CD14-positive monocyte (primary cell): ENCODE measurements at regions not wholly inside any gene's neighbourhood (a gene's known extent, or its start where the extent isn't known, plus 50 kb on each side); places are given as distances from the start of the nearest gene placed in this dataset.
"Not testable (repeated sequence)": the region's sequence is repeated elsewhere in the genome, so short reads cannot be mapped to it uniquely, and the experiment has no call there.

Experiments used
- DNase-seq, 3 donors: peaks; one replicate each; pipeline ENCODE4 v3.0.0-alpha.2; 2011 to 2022
- H2AFZ ChIP-seq: 2 replicates; pipeline ENCODE4 v1.6.0; 2012; ENCODE audit warnings: mild to moderate bottlenecking, low read depth, low read length, inconsistent platforms; ENCODE audit not compliant: insufficient read depth, poor library complexity, severe bottlenecking
- H3K27ac ChIP-seq, 2 donors: 1 replicate in 1 of 2; 2 replicates in 1 of 2; pipeline ENCODE4 v1.5.1; 2012 to 2013; ENCODE audit warnings: low read length in 2 of 2, control low read depth in 1 of 2, inconsistent platforms in 1 of 2, low read depth in 1 of 2, mild to moderate bottlenecking in 1 of 2
- H3K27me3 ChIP-seq, 2 donors: one replicate each; pipeline versions ENCODE4 v1.6.0 to v1.6.1; 2011 to 2013; ENCODE audit warnings: low read length in 2 of 2; ENCODE audit not compliant: control insufficient read depth in 2 of 2, insufficient read depth in 2 of 2
- H3K36me3 ChIP-seq, 2 donors: replicated peaks in 1 of 2; 1 replicate in 1 of 2; 2 replicates in 1 of 2; pipeline versions ENCODE4 v1.5.1 to v1.6.1; 2012 to 2013; ENCODE audit warnings: low read length in 2 of 2, control low read depth in 1 of 2, inconsistent platforms in 1 of 2, mild to moderate bottlenecking in 1 of 2; ENCODE audit not compliant: insufficient read depth in 2 of 2, control insufficient read depth in 1 of 2
- H3K4me1 ChIP-seq, 2 donors: 1 replicate in 1 of 2; 2 replicates in 1 of 2; pipeline versions ENCODE4 v1.5.1 to v1.6.1; 2012 to 2013; ENCODE audit warnings: low read length in 2 of 2, control low read depth in 1 of 2, inconsistent platforms in 1 of 2, mild to moderate bottlenecking in 1 of 2, moderate library complexity in 1 of 2; ENCODE audit not compliant: insufficient read depth in 2 of 2, control insufficient read depth in 1 of 2
- H3K4me2 ChIP-seq: replicated peaks from 2 replicates; pipeline ENCODE3; 2012; ENCODE audit warnings: low read length, moderate library complexity, mild to moderate bottlenecking; ENCODE audit not compliant: poor library complexity, severe bottlenecking; ENCODE audit errors: extremely low read depth
- H3K4me3 ChIP-seq, 3 experiments: fragments of 200-600 bp in 1 of 3; sonication (generic) in 1 of 3; replicated peaks in 1 of 3; 1 replicate in 2 of 3; 2 replicates in 1 of 3; pipeline ENCODE4 v1.5.1; 2011 to 2013; ENCODE audit warnings: low read length in 3 of 3, mild to moderate bottlenecking in 3 of 3, control low read depth in 2 of 3, low read depth in 2 of 3, inconsistent platforms in 1 of 3, moderate library complexity in 1 of 3
- H3K79me2 ChIP-seq: 2 replicates; pipeline ENCODE4 v1.6.0; 2012; ENCODE audit warnings: mild to moderate bottlenecking, control low read depth, inconsistent platforms, low read length, moderate library complexity; ENCODE audit not compliant: insufficient read depth
- H3K9ac ChIP-seq: 2 replicates; pipeline ENCODE4 v1.6.0; 2017; ENCODE audit warnings: low read length, mild to moderate bottlenecking; ENCODE audit not compliant: insufficient read depth, poor library complexity, severe bottlenecking
- H3K9me3 ChIP-seq, 2 donors: replicated peaks in 1 of 2; 1 replicate in 1 of 2; 2 replicates in 1 of 2; pipeline versions ENCODE4 v1.5.1 to v1.6.1; 2012 to 2013; ENCODE audit warnings: low read length in 2 of 2, control low read depth in 1 of 2; ENCODE audit not compliant: control insufficient read depth in 1 of 2, insufficient read depth in 1 of 2
- H4K20me1 ChIP-seq: 2 replicates; pipeline ENCODE4 v1.6.0; 2012; ENCODE audit warnings: mild to moderate bottlenecking, low read length, control low read depth, moderate library complexity; ENCODE audit not compliant: insufficient read depth
- H3K27ac Mint-ChIP-seq, 7 donors: one replicate each; pipeline ENCODE4 v1.8.0; 2020; ENCODE audit warnings: mild to moderate bottlenecking in 7 of 7, mixed read lengths in 7 of 7, moderate library complexity in 6 of 7, inconsistent platforms in 2 of 7
- H3K27me3 Mint-ChIP-seq, 3 donors: one replicate each; pipeline ENCODE4 v1.8.0; 2021 to 2022; ENCODE audit warnings: low read depth in 3 of 3, mild to moderate bottlenecking in 3 of 3, mixed read lengths in 3 of 3, moderate library complexity in 3 of 3, inconsistent platforms in 1 of 3
- H3K36me3 Mint-ChIP-seq, 2 donors: one replicate each; pipeline ENCODE4 v1.8.0; 2020; ENCODE audit warnings: mixed read lengths in 2 of 2, inconsistent platforms in 1 of 2, mild to moderate bottlenecking in 1 of 2
- H3K4me1 Mint-ChIP-seq: one replicate; pipeline ENCODE4 v1.8.0; 2020; ENCODE audit warnings: mild to moderate bottlenecking, mixed read lengths
- H3K4me3 Mint-ChIP-seq, 2 donors: one replicate each; pipeline ENCODE4 v1.8.0; 2020; ENCODE audit warnings: mild to moderate bottlenecking in 2 of 2, mixed read lengths in 2 of 2, moderate library complexity in 1 of 2
- H3K9me3 Mint-ChIP-seq, 7 donors: one replicate each; pipeline ENCODE4 v1.8.0; 2020 to 2022; ENCODE audit warnings: mixed read lengths in 7 of 7, mild to moderate bottlenecking in 6 of 7, moderate library complexity in 6 of 7, inconsistent platforms in 2 of 7
- WGBS: methylation state at CpG from one replicate; pipeline ENCODE4 v1.1.5; 2013; ENCODE audit warnings: missing lambda C conversion rate; ENCODE audit not compliant: insufficient coverage; 5-methylcytosine and 5-hydroxymethylcytosine counted together
- intact Hi-C, 2 donors: fragments of 100-400 bp; cut with micrococcal nuclease; formaldehyde crosslinking; loops; one replicate each; pipeline versions ENCODE4 v1.15.0 to v1.15.1; 2023
- TF ChIP-seq, protein P1 (sequence below): fragments of 200-600 bp; IDR thresholded peaks from one replicate; pipeline ENCODE4 v1.8.0; 2022; ENCODE audit warnings: antibody characterized with exemption, mild to moderate bottlenecking

DNA sequence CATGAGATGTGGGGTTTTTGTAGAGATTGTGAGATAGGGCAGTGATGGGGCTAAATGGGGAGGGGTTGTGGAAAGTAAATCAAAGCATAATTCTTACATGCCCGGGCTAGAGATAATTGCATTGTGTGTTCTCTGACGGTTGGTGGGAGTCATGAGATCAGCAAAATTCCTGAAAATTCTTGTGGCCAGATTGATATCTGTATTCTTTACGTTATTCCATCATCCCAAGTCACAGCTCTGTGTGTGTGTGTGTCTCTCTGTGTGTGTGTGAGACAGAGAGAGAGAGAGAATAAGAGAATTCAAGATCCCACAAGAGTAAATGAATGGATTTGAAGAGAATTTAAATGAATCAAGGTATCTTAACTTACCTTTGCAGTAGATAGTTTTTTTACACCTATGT, 138.6 kb upstream of the ARHGAP20 start:
- H3K27me3 ChIP-seq = no peaks in the 10 kb centered on the region
- H3K4me1 Mint-ChIP-seq = no peaks in the 10 kb centered on the region
- H3K4me2 ChIP-seq = no peak overlapping the region
- no peak overlapping the region for H3K9ac ChIP-seq
- H3K27ac ChIP-seq = no peak overlapping the region
- TF ChIP-seq, protein P1, sequence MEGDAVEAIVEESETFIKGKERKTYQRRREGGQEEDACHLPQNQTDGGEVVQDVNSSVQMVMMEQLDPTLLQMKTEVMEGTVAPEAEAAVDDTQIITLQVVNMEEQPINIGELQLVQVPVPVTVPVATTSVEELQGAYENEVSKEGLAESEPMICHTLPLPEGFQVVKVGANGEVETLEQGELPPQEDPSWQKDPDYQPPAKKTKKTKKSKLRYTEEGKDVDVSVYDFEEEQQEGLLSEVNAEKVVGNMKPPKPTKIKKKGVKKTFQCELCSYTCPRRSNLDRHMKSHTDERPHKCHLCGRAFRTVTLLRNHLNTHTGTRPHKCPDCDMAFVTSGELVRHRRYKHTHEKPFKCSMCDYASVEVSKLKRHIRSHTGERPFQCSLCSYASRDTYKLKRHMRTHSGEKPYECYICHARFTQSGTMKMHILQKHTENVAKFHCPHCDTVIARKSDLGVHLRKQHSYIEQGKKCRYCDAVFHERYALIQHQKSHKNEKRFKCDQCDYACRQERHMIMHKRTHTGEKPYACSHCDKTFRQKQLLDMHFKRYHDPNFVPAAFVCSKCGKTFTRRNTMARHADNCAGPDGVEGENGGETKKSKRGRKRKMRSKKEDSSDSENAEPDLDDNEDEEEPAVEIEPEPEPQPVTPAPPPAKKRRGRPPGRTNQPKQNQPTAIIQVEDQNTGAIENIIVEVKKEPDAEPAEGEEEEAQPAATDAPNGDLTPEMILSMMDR = no peak
- H3K27ac Mint-ChIP-seq = no peak overlapping the region
- H3K27me3 Mint-ChIP-seq = peaks cover 0 to 4% (median 4%) of the 10 kb centered on the region in 3 donors
- no CpG with 5 or more reads among the region's 3 CpGs for WGBS
- DNase-seq = no peak
- intact Hi-C loops = no loop called here
- H3K9me3 ChIP-seq = no peaks in the 10 kb centered on the region
- H3K36me3 ChIP-seq = no peaks in the 10 kb centered on the region
- H3K4me3 Mint-ChIP-seq = no peak overlapping the region
- no peaks in the 10 kb centered on the region for H3K4me1 ChIP-seq
- H4K20me1 ChIP-seq = no peaks in the 10 kb centered on the region
- no peaks in the 10 kb centered on the region for H3K36me3 Mint-ChIP-seq
- no peak overlapping the region for H2AFZ ChIP-seq
- H3K79me2 ChIP-seq = no peaks in the 10 kb centered on the region
- H3K4me3 ChIP-seq = no peak overlapping the region
- H3K9me3 Mint-ChIP-seq = peaks cover 0 to 10% (median 3%) of the 10 kb centered on the region in 7 donors

DNA sequence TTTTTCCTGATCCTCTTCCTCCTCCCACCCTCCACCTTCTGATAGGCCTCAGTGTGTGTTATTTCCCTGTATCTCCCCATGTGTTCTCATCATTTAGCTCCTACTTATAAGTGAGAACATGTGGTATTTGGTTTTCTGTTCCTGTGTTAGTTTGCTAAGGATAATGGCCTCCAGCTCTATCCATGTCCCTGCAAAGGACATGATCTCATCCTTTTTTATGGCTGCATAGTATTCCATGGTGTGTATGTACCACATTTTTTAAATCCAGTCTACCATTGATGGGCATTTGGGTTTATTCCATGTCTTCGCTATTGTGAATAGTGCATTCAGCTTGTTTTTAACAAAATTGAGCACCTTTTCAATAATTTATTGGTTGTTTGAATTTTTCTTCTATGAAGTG, 130.8 kb upstream of the ARHGAP20 start:
- H3K27ac Mint-ChIP-seq, H3K9me3 ChIP-seq, H3K27ac ChIP-seq, H3K4me2 ChIP-seq, H3K27me3 ChIP-seq, H2AFZ ChIP-seq, H3K36me3 ChIP-seq, H4K20me1 ChIP-seq, H3K36me3 Mint-ChIP-seq, H3K9ac ChIP-seq, DNase-seq, H3K4me3 Mint-ChIP-seq, H3K27me3 Mint-ChIP-seq, intact Hi-C loops, H3K4me3 ChIP-seq, H3K79me2 ChIP-seq, H3K4me1 ChIP-seq: not testable (repeated sequence)
- WGBS = no CpG with 5 or more reads among the region's 1 CpG
- H3K4me1 Mint-ChIP-seq = peaks cover 11% of the 10 kb centered on the region
- peaks cover 11 to 22% (median 13%) of the 10 kb centered on the region in 7 donors for H3K9me3 Mint-ChIP-seq
